ENCODE measurements at regions not wholly inside any gene's neighbourhood (a gene's known extent, or its start where the extent isn't known, plus 50 kb on each side); places are given as distances from the start of the nearest gene placed in this dataset.

- TF ChIP-seq REST (IDR thresholded peaks at IDR 0.05; ENCODE audit: unreplicated experiment) (no peak), EZH2 (IDR thresholded peaks at IDR 0.05; ENCODE audit: low read depth, unreplicated experiment) (no peak)
Observed at GRCh38 chr1:74847715-74848114, 114.8 kb downstream of the TYW3 start (continued).

- no peak for DNase-seq (ENCODE audit: low spot score)
- Mint-ChIP-seq H3K36me3 (ENCODE audit: low read depth) (no peaks in the 10 kb centered on the region), H3K4me3 (no peak overlapping the region), H3K27ac (no peak overlapping the region), H3K9me3 (no peaks in the 10 kb centered on the region), H3K27me3 (ENCODE audit: insufficient read depth, low read depth, poor library complexity) (no peaks in the 10 kb centered on the region), H3K4me1 (peaks cover 18% of the 10 kb centered on the region)
- Histone ChIP-seq H3K4me3 (no peak overlapping the region), H3K27ac (ENCODE audit: low read depth) (no peak overlapping the region), H3K27me3 (ENCODE audit: insufficient read depth) (no peaks in the 10 kb centered on the region), H3K4me2 (no peak overlapping the region), H3F3A (replicated peaks; ENCODE audit: low read depth) (no peaks in the 10 kb centered on the region), H4K20me1 (replicated peaks; ENCODE audit: insufficient read depth) (no peaks in the 10 kb centered on the region), H3K9me2 (ENCODE audit: insufficient read depth) (no peaks in the 10 kb centered on the region), H3K4me1 (ENCODE audit: insufficient read depth) (peaks cover 15% of the 10 kb centered on the region; the same call in 1 of the 2 replicates), H3K79me2 (replicated peaks; ENCODE audit: insufficient read depth) (no peaks in the 10 kb centered on the region), H2AFZ (no peak overlapping the region), H3K36me3 (ENCODE audit: insufficient read depth) (no peaks in the 10 kb centered on the region)
- no peak for ATAC-seq
- TF ChIP-seq ZNF114 (CRISPR knock-in tag; IDR thresholded peaks at IDR 0.05) (no peak), ZNF462 (CRISPR knock-in tag; IDR thresholded peaks at IDR 0.05) (no peak), JUNB (IDR thresholded peaks at IDR 0.05; ENCODE audit: unreplicated experiment) (no peak), EZH2phosphoT487 (IDR thresholded peaks at IDR 0.05; ENCODE audit: unreplicated experiment) (no peak), CREB1 (CRISPR knock-in tag; IDR thresholded peaks at IDR 0.05; ENCODE audit: low read depth) (no peak), STAT1 (IDR thresholded peaks at IDR 0.05; ENCODE audit: unreplicated experiment) (no peak), CTCF (conservative IDR thresholded peaks at IDR 0.05; ENCODE audit: low read depth in 2 of 2) (no peak), ETS1 (IDR thresholded peaks at IDR 0.05) (no peak), EZH2 (IDR thresholded peaks at IDR 0.05; ENCODE audit: low read depth, unreplicated experiment) (no peak), NANOG (IDR thresholded peaks at IDR 0.05; ENCODE audit: borderline replicate concordance) (no peak), ZNF331 (CRISPR knock-in tag; IDR thresholded peaks at IDR 0.05; ENCODE audit: low read depth) (no peak)
Observed at GRCh38 chr1:74853756-74854155, 120.8 kb downstream of the TYW3 start.
